SK-N-SH (cell line): ENCODE measurements at regions not wholly inside any gene's neighbourhood (a gene's known extent, or its start where the extent isn't known, plus 50 kb on each side); places are given as distances from the start of the nearest gene placed in this dataset.

Experiments used
- CTCF ChIA-PET: fragments of 300-600, 350-600 bp; formaldehyde crosslinking; extraction: SDS; loops from one replicate; lab custom pipeline; 2021; lab: Yijun Ruan, JAX
- POLR2A ChIA-PET: fragments of 350-600 bp; sonication (Branson Sonifier 250); formaldehyde crosslinking; extraction: SDS; loops from one replicate; lab custom pipeline; 2020; ENCODE audit warnings: antibody characterized with exemption, inconsistent platforms; lab: Yijun Ruan, JAX
- DNase-seq: peaks from one replicate; pipeline ENCODE4 v3.0.0; 2012
- H2AFZ ChIP-seq: fragments of 200-600 bp; sonication (generic); 2 replicates; pipeline ENCODE4 v1.8.1; 2016; ENCODE audit warnings: antibody characterized with exemption, mild to moderate bottlenecking, low read depth
- H3F3A ChIP-seq: fragments of 200-600 bp; sonication (generic); replicated peaks from 2 replicates; pipeline ENCODE3; 2016; ENCODE audit warnings: antibody characterized with exemption, mild to moderate bottlenecking; ENCODE audit not compliant: insufficient read depth
- H3K27ac ChIP-seq, 2 experiments: fragments of 200-500 bp in 1 of 2; fragments of 200-600 bp in 1 of 2; sonication (Bioruptor generic) in 1 of 2; sonication (generic), shearing (Covaris generic) in 1 of 2; 2 replicates each; pipeline versions ENCODE4 v1.5.1 to v1.6.1; 2014 to 2016; ENCODE audit warnings: low read depth in 2 of 2, inconsistent platforms in 1 of 2, low read length in 1 of 2, mild to moderate bottlenecking in 1 of 2, mixed read lengths in 1 of 2
- H3K27me3 ChIP-seq: fragments of 200-600 bp; sonication (generic), shearing (Covaris generic); 2 replicates; pipeline ENCODE4 v1.6.1; 2016; ENCODE audit warnings: mixed run types; ENCODE audit not compliant: insufficient read depth
- H3K36me3 ChIP-seq, 2 experiments: fragments of 200-500 bp in 1 of 2; fragments of 200-600 bp in 1 of 2; sonication (Bioruptor generic) in 1 of 2; sonication (generic) in 1 of 2; replicated peaks in 1 of 2; 2 replicates each; pipeline versions ENCODE3 to v1.5.1; 2014 to 2016; ENCODE audit warnings: low read length in 1 of 2, mild to moderate bottlenecking in 1 of 2; ENCODE audit not compliant: insufficient read depth in 2 of 2, control insufficient read depth in 1 of 2
- H3K4me1 ChIP-seq, 2 experiments: fragments of 200-500 bp in 1 of 2; fragments of 200-600 bp in 1 of 2; sonication (Bioruptor generic) in 1 of 2; sonication (generic), shearing (Covaris generic) in 1 of 2; 2 replicates each; pipeline versions ENCODE4 v1.5.1 to v1.6.1; 2014 to 2016; ENCODE audit warnings: low read depth in 1 of 2, low read length in 1 of 2, mixed run types in 1 of 2; ENCODE audit not compliant: insufficient read depth in 2 of 2, control insufficient read depth in 1 of 2
- H3K4me2 ChIP-seq: fragments of 200-600 bp; sonication (generic), shearing (Covaris generic); 2 replicates; pipeline ENCODE4 v1.6.1; 2017; ENCODE audit warnings: mixed run types
- H3K4me3 ChIP-seq, 2 experiments: fragments of 200-500 bp in 1 of 2; fragments of 200-600 bp in 1 of 2; sonication (Bioruptor generic) in 1 of 2; sonication (generic), shearing (Covaris generic) in 1 of 2; 2 replicates each; pipeline versions ENCODE4 v1.5.1 to v1.8.1; 2014 to 2016; ENCODE audit warnings: low read depth in 2 of 2, inconsistent platforms in 1 of 2, low read length in 1 of 2, mild to moderate bottlenecking in 1 of 2, mixed read lengths in 1 of 2, moderate library complexity in 1 of 2
- H3K79me2 ChIP-seq: fragments of 200-600 bp; sonication (generic); 2 replicates; pipeline ENCODE4 v1.8.1; 2017; ENCODE audit warnings: mild to moderate bottlenecking; ENCODE audit not compliant: insufficient read depth
- H3K9ac ChIP-seq: fragments of 200-600 bp; sonication (generic); 2 replicates; pipeline ENCODE4 v1.6.1; 2017; ENCODE audit warnings: mixed run types
- H3K9me2 ChIP-seq: fragments of 200-600 bp; sonication (generic); 2 replicates; pipeline ENCODE4 v1.6.1; 2017; ENCODE audit warnings: mixed run types
- H3K9me3 ChIP-seq: fragments of 200-600 bp; sonication (generic); 2 replicates; pipeline ENCODE4 v1.6.1; 2017; ENCODE audit warnings: mixed run types, mild to moderate bottlenecking, moderate library complexity
- H4K20me1 ChIP-seq: fragments of 200-600 bp; sonication (generic); 2 replicates; pipeline ENCODE4 v1.6.1; 2017; ENCODE audit warnings: mild to moderate bottlenecking, mixed run types; ENCODE audit not compliant: insufficient read depth
- EZH2phosphoT487 ChIP-seq: fragments of 200-600 bp; sonication (generic); IDR thresholded peaks from 2 replicates; pipeline ENCODE4 v1.6.1; 2017; ENCODE audit warnings: low read depth, mixed run types, mild to moderate bottlenecking, antibody characterized with exemption, moderate library complexity, borderline replicate concordance
- FOSL2 ChIP-seq: IDR thresholded peaks from 2 replicates; pipeline ENCODE4 v1.4.0; 2012; ENCODE audit warnings: low read depth, mild to moderate bottlenecking, moderate library complexity, borderline replicate concordance
- MAX ChIP-seq: IDR thresholded peaks from 2 replicates; pipeline ENCODE4 v1.4.0; 2012; ENCODE audit warnings: low read depth
- PBX3 ChIP-seq: IDR thresholded peaks from 2 replicates; pipeline ENCODE4; 2012
- REST ChIP-seq: IDR thresholded peaks from 2 replicates; pipeline ENCODE4 v1.6.1; 2012; ENCODE audit warnings: mild to moderate bottlenecking, low read depth, low read length, moderate library complexity
- RFX5 ChIP-seq: IDR thresholded peaks from 2 replicates; pipeline ENCODE4 v1.6.1; 2012; ENCODE audit warnings: mild to moderate bottlenecking, improper control_type of control experiment, low read length
- TEAD4 ChIP-seq: IDR thresholded peaks from 2 replicates; pipeline ENCODE4 v1.4.0; 2012; ENCODE audit warnings: mild to moderate bottlenecking, borderline replicate concordance; ENCODE audit not compliant: insufficient read depth
- USF1 ChIP-seq: IDR thresholded peaks from 2 replicates; pipeline ENCODE4 v1.4.0; 2012; ENCODE audit warnings: low read depth, borderline replicate concordance
- USF2 ChIP-seq: fragments of 150-350 bp; IDR thresholded peaks from 2 replicates; pipeline ENCODE4 v1.6.1; 2017; ENCODE audit warnings: antibody characterized with exemption, low read length, low read depth, borderline replicate concordance
- YY1 ChIP-seq: IDR thresholded peaks from 2 replicates; pipeline ENCODE4 v1.4.0; 2012; ENCODE audit warnings: low read depth, mild to moderate bottlenecking
- WGBS: methylation state at CpG from one replicate; pipeline ENCODE4 v1.1.6; 2017; ENCODE audit warnings: low lambda C conversion rate; 5-methylcytosine and 5-hydroxymethylcytosine counted together

GRCh38 chr5:93922551-93922950 lies 181.2 kb upstream of the POU5F2 start (continued):
- no peak for TF ChIP-seq USF1
- no peak for TF ChIP-seq YY1
- no peak for TF ChIP-seq USF2
- TF ChIP-seq MAX: no peak

- no peaks in the 10 kb centered on the region for H4K20me1 ChIP-seq
- H3K4me1 ChIP-seq: no peaks in the 10 kb centered on the region
- ChIA-PET POLR2A (no interaction called here), CTCF (interaction anchor here (1.0 kb wide), 1 partner anchor 20 kb away, joined by 3 read pairs; no protein-coding TSS in a partner anchor)
- no peaks in the 10 kb centered on the region for H3K79me2 ChIP-seq
- no peaks in the 10 kb centered on the region for H3K27me3 ChIP-seq
- no peak overlapping the region for H3K4me2 ChIP-seq
- no peak for DNase-seq
- H3K9ac ChIP-seq: no peak overlapping the region
- H3K27ac ChIP-seq: no peak overlapping the region
- H3F3A ChIP-seq: no peaks in the 10 kb centered on the region
- no peak for TF ChIP-seq RFX5
- TF ChIP-seq TEAD4: no peak
- no peak for TF ChIP-seq REST
- TF ChIP-seq EZH2phosphoT487: no peak
- no peak for TF ChIP-seq PBX3
- TF ChIP-seq FOSL2: no peak
- H3K9me2 ChIP-seq: no peaks in the 10 kb centered on the region
- no peaks in the 10 kb centered on the region for H3K9me3 ChIP-seq
- no peaks in the 10 kb centered on the region for H3K36me3 ChIP-seq
- H3K4me3 ChIP-seq: no peak overlapping the region
- H2AFZ ChIP-seq: no peak overlapping the region
- WGBS: 89% methylated on average over 2 of the region's 2 CpGs
Measured at GRCh38 chr5:93921001-93921400, 179.6 kb upstream of the POU5F2 start.
